ENCODE measurements at regions not wholly inside any gene's neighbourhood (a gene's known extent, or its start where the extent isn't known, plus 50 kb on each side); places are given as distances from the start of the nearest gene placed in this dataset.
"Not testable (repeated sequence)": the region's sequence is repeated elsewhere in the genome, so short reads cannot be mapped to it uniquely, and the experiment has no call there.

DNA sequence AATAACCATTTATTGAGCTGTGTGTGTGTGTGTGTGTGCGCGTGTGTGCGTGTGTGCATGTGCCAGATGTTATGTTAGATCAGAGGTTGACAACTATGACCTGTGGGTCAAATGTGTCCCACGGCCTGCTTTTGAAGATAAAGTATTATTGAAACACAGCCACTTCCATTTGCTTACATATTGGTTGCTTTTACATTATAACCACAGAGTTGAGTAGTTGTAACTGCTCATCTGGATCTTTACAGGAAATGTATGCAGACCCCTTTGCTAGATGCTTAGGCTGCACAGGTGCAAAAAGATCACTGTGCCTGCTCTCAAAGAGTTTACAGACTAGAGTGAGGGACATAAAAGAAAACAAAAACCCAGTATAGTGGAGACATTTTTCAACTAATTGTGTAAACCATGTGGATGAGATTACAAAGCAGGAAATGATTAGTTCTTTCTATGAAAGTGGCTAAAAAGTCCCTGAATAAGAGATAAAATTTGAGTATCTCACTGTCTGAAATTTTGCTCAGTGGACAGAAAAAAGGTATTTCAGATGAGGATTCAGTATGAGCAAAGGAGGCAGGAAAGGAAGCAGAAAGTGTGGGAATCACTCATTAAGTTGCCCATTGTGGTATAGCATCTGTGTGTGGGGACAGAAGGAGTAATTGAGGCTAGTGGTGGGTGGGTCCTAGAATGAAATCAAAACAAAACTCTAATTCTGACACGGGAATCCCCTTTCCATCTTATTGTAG lies 188.4 kb downstream of the PAH start:
- no peak for DNase-seq (ENCODE audit: low spot score)

DNA sequence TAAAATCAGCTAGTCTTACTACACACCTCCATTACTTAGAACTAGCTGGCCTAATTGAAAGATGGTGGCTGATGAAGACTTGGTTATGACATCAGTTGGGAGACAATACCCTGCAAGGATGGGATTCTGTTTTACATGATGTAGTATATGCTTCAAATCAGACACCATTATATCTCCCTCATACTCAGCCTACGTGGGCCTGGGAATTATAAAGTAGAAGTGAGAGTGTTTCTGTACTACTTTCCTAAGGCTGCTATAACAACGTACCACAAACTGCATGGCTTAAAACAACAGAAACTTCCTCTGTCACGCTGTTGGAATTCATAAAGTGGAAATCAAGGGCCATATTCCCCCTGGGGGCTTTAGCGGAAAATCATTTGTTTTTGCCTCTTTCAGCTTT lies 190.4 kb downstream of the PAH start:
- no peak for DNase-seq (ENCODE audit: low spot score)

DNA sequence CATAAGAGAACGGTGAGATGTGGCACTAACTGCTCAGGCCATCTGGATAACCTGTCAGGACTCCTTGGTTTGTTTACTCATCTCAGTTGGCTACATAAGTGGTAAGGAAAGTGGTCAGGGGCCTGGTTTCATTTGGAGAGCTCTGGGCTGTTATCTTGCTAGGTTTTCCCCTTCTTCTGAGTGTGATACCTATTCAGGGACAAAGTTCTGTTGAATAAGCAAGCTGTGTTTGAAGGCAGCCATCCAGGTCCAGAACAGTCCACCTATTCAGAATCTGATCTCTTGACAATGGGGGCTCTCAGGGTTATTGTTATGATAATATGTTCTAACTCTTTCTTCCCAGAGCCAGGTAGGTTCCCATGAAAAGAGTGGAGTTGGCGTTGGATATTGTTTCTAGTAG lies 194.9 kb downstream of the PAH start:
- DNase-seq (ENCODE audit: low spot score), result no peak

DNA sequence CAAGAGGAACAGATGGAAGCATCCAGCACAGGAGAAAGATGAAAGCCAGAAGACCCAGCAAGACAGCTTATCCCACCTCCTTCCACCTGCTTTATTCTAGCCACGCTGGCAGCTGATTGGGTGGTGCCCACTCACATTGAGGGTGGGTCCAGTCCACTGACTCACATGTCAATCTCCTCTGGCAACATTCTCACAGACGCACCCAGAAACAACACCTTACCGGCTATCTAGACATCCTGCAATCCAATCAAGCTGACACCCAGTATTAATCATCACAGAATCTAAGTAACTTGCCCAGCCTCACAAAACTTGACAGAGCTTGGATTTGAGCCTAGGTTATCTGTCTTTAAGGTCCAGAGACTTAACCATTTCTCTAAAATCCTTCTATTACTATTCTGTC lies 208.9 kb downstream of the PAH start:
- no peak for DNase-seq (ENCODE audit: low spot score)

DNA sequence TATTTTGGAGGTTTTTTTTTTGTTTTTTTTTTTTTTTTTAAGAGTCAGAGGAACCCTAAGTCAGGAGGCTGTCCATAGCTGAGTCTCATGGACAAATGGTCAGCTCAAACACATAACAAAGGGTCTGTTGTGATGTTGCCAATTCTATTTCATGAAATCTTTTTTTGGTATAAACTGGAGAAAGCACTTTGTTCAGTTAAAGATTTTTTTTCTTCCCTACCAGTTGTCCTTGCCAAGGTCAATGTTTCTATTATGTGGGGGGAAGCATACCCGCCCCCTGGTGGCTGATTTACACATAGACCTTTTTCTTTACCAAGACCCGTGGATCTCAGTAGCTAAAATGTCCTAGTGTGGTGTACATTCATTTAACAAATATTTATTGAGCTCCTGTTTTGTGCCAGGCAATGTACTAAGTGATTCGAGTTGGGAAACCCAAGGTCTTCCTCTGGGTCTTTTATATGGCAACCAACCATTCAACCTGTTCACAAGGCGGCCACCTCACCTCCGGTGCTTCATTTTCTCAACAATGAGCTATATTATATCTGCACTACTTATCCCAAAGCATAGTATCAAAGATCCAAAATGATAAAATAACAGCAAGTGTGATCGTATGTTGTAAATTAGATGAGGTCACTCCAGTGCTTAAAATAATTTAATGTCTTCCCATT lies 214.5 kb downstream of the PAH start:
- DNase-seq (ENCODE audit: low spot score), result peak; percentile 36

DNA sequence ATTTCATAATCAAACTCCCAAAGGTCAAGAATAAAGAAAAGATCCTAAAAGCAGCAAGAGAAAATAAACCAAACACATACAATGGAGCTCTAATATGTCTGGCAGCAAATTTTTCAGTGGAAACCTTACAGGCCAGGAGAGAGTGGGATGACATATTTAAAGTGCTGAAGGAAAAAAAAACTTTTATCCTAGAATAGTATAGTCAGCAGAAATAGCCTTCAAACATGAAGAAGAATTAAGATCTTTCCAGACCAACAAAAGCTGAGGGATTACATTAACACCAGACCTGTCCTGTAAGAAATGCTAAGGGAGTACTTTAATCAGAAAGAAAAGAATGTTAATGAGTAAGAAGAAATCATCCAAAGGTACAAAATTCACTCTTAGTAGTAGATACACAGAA lies 215.7 kb upstream of the IGF1 start:
- DNase-seq (ENCODE audit: low spot score), result no peak

DNA sequence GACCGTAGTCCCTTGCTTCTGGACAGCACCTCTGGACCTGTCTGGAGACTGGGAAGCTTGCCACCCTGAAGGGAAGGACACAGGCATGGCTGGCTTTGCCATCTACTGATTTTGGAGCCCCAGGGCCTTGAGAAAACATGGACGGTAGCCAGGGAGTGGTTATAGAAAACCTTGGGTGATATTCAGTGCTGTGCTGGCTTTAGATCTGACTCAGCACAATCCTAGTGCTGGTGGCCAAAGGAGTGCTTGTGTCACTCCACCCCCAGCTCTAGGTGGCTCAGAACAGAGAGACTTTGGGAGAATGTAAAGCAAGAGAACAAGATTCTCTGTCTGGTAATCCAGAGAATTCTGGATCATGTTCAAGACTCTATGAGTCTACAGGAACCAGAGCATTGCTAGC lies 214.5 kb upstream of the IGF1 start:
- DNase-seq (ENCODE audit: low spot score), result no peak

DNA sequence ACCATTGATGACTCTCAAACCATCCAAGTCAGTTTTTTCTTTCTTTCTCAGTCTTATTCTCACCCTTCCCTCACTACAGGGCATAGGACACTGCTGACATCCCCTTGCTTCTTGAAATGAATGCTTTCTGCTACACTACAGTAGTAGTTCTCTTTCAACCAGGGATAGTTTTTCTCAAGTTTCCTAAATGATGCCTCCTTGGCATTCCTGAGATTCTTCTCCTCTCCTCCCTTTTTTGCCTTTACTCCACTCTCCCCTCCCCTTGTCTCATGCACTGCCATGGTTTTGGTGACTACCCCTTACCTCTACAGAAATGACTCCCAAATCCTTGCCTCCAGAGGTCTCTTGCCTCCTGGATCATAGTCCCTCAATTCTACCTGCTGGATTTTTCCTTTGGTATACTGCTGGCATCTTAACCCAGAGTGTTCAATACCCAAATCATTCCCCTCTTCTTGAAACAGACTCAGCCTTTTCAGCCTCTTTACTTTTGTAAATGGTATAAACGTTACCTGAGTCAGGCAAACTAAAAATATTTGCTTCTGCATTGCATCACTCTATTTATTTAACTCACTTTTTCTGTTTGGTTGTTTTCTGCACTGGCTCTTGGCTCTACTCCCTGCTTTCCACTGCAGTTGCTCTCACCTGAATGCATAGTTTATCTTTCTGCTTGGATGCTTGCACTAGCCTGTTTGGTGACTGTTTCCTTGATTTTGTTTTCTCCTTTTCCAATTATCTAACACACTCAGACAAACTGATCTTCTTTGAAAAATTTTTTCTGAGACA lies 211.6 kb upstream of the IGF1 start:
- no peak for DNase-seq (ENCODE audit: low spot score)

DNA sequence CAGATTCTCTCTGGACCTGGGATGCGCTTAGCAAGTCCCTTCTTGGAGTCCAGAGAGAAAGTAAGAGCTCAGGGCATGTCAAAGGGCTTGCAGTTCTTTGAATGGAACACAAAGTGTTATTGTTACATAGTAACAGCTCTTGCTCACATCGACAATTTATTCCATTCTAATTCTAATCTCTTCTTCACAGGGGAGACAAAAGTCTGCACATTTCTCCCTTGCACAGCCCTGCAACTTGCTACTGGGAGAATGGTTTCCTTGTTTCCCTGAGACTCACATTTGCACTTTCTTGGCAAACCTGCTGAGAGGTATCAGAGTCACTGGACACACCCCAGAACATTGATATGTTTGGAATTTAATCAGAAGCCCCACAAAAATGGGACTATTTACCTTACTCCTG lies 209.9 kb upstream of the IGF1 start:
- DNase-seq (ENCODE audit: low spot score), result no peak

DNA sequence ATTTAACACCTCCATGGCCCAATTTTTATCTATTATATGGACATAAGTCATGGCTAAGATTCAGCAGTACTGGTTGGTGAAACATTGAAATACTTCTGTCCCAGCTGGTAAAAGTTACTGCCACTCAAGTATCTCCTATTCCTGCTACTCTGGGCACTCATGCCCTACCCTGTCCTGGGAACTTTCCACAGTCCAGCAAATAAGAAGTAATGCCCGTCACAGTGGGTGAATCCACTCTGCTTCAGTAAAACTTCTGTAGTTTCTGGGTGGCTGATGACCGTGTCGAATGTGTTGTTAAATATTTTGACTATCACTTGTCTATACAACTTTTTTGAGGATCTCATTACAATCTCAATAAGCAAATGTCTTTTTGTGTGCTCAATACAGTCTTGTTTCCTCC lies 209.3 kb upstream of the IGF1 start:
- DNase-seq (ENCODE audit: low spot score), result no peak

DNA sequence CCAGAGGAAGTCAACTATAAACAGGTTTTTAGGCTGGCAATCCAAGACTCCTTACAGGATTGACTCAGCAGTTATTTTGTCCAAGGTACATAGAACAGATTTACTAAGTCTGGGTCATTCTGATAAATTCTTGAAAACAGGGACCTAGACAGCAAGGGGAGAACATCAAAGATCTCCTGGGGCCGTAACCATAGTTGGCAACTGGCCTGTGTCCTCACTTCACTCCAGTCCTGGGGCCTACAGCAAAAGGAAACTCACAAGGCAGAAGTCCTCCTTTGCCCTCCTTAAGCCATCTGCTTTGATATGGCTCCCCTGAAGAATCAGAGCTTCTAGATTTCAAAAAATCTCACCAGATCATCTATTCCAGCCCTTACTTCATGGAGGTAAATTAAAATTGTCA lies 207.2 kb upstream of the IGF1 start:
- no peak for DNase-seq (ENCODE audit: low spot score)

DNA sequence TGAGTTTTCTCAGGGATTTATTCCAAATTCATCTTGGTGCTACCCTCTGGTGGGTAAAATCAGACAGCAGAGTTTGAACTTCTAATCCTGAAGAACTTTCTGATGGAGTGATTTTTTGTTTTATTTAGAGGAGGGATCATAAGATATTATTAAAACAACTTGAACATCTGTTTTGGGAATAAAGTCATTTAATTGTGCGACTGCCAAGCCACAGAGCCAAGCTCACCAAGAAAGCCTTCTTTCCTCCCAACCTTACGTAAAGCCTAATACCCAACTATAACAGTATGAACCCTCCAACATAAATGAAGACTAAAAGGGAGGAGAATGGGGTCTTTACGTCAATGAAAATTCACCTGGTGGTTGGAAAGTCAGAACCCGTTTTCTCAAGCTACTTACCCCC lies 205.5 kb upstream of the IGF1 start:
- no peak for DNase-seq (ENCODE audit: low spot score)

DNA sequence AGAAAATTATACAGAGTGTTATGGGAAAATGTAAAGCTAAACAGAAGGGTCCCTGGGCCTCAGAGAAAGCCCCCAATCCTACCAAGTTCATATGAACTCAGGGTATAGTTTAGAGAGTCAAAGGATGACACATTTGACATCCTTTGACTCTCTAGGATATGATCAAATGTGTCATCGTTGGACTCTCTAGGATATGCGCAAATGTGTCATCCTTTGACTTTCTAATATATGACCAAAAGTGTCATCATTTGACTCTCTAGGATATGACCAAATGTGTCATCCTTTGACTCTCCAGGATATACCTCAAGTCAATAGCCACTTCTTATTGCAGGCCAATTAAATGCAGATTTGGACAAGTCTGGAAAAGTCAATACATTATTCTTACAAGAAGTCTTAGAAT lies 204.8 kb upstream of the IGF1 start:
- DNase-seq (ENCODE audit: low spot score), result no peak

DNA sequence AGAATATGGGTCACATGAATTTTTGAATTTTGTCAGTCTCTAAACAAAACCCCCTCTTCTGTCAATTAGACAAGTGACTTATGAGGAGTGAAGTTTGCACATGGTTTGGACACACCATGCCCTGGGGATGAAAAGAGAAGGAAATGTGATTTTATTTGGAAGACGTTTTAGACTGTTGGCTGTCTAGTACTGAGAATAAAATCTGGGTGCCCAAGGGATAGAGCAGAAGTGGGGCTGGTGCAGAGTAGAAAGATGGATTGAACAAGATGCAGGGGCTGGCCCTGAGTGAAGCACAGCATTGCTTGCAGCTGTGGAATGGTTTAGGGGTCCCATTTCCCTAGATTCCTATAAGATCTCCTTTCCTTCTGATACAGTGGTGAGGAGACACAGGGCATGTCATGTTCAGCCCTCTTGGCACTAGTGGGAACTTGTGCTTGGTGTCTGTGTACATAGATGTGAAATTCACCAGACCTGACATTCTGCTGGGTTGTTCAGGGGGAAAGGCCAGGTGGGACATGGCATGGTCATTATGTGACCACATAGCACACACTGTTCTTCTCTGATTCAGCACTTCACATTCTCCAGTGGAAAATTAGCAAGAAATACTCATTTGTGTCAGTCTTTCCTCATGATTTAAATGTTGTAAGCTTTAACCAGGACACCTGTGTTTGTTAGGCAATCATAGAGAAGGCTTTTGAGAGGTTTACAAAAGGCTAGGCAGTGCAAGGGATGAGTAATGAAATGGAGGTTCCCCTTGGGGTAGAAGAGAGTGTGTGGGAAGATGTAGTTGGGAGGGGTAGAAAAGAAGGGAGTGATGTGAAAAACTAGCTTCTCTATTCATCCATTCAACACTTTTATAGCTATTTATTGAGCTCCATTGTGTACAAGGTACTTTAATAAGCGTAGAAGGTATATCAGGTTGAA lies 202.3 kb upstream of the IGF1 start:
- no peak for DNase-seq (ENCODE audit: low spot score)

DNA sequence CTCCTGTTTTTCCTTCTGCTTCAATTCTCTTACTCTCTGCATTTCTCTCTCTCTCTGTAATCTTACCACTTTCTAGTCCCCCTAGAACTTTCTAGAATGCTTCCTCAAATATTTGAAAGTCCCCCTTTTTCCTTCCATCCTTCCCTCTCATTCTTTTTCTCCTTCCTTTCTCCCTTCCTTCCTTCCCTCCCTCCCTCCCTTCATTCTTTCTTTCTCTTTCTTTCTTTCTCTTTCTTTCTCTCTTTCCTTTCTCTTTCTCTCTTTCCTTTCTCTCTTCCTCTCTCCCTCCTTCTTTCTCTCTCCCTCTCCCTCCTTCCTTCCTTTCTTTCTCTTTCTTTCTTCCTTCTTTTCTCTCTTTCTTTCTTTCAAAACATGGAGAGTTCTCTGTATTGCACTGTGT lies 201.4 kb upstream of the IGF1 start:
- DNase-seq (ENCODE audit: low spot score), result no peak

DNA sequence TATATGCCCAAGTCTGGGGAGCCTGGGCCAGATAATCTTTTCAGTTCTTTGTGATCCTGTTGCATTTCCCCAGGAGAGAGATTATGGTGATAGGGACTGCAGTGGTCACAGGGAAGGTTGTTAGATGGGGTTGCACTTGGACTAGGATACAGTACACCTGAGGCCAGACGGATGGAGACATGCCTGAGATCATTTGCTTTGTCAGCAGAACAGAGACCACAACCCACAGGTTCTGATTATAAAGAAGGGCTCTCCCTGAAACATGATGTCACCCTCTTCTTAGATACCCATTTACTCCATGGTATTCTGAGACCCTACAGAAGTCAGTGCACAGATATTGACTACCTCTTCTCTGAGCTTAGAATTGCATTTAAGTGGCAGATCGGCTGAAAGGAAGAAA lies 200.9 kb upstream of the IGF1 start:
- DNase-seq (ENCODE audit: low spot score), result no peak

DNA sequence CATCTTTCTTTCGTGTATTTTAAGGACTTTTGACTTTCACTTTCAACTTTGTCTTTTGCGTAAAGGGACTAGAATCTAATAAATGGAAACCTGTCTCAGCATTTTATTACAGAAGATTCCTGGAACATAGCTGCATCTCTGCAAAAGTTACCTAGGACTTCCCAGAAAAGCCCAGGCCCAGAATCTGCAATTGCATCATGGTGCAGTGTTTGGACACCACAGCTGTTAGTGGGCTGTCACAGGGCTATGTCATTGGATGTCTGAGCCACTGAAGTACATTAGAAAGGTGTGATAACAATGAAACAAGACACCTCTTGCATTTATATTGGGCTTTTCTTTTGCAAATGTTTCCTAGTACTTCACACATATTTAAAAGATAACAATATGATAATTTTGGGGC lies 199.9 kb upstream of the IGF1 start:
- no peak for DNase-seq (ENCODE audit: low spot score)

DNA sequence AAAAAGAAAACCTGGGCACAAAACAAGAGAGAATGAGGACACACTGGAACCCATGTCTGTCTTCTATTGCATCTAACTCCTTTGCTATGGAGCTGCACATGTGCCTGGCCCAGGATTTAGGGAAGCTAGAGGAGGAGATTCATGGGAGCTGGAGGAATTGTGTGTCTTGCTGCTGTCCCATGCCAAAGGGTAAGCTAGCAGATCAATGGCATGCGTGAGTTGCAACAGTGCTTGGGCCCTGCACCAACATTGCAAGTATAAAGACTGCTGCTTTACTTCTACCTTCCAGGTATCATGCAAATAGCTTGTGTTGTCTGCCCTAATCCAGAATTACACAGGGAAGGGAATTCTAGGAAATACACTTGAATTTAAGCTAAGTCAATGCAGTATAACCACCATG lies 196.4 kb upstream of the IGF1 start:
- DNase-seq (ENCODE audit: low spot score), result no peak

DNA sequence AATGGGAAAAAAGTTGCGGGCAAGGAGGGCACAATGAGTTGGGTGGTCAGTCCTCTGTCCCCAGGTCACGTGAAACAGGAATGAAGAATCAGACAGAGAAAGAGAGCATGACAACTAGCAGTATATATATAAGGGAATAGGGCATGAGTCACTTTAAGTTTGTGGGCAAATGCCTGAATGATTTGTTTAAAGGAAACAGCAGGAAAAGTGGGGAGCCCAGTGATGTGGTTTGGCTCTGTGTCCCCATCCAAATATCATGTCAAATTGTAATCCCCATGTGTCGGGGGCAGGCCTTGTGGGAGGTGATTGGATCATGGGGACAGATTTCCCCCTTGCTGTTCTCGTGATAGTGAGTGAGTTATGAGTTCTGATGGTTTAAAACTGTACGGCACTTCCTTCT lies 195.3 kb upstream of the IGF1 start:
- no peak for DNase-seq (ENCODE audit: low spot score)

DNA sequence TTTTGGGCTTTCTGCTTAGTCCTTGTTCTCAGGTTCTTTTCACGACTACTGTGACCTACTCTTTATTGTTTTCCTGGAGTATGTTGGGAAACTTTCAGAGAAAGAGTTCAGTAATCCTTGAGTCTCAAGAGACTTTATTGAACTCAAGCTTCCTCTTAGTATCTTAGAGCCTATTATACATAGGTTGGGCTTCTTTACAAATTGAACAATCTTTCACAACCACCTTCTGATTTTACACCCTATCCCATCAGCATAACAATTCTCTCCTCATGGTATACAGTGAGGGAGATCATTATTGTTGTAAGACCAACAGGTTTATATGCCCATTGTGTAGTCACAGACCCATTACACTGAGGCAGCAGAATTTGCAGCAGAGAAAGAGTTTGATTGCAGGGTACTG lies 193.2 kb upstream of the IGF1 start:
- DNase-seq (ENCODE audit: low spot score), result no peak

DNA sequence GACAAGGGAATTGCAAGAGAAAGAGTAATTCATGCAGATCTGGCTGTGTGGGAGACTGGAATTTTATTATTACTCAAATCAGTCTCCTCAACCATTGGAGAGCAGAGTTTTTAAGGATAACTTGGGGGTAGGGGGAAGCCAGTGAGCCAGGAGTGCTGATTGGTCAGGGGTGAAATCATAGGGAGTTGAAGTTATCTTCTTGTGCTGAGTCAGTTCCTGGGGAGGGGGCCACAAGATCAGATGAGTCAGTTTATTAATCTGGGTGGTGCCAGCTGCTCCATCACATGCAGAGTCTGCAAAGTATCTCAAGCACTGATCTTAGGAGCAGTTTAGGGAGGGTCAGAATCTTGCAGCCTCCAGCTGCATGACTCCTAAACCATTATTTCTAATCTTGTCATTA lies 191.8 kb upstream of the IGF1 start:
- DNase-seq (ENCODE audit: low spot score), result not testable (repeated sequence)

DNA sequence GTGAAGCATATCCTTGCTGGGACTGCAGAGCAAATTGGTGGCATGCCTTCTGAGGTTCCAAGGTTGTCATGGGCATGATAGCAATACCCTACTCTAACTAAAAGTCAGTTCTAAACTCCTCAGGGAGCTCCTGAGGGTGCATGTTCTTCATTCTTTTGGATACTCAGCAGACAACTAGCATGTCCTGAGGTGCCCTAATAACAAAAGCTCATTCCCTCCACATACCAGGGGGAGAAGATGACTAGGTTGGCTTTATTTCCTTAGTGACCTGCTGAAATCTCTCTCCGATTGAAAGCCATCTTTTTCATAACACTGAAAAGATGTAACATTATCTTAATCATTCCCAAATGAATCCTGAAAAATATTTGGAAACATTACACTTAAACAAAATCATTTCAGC lies 188.7 kb upstream of the IGF1 start:
- DNase-seq (ENCODE audit: low spot score), result no peak
